D721Med (cell line): ENCODE measurements at regions not wholly inside any gene's neighbourhood (a gene's known extent, or its start where the extent isn't known, plus 50 kb on each side); places are given as distances from the start of the nearest gene placed in this dataset.

Experiments
- DNase-seq: peaks from one replicate; pipeline ENCODE4 v3.0.0; 2011; ENCODE audit warnings: low spot score; ENCODE audit not compliant: insufficient read length
- FAIRE-seq: peaks from 2 replicates; lab custom pipeline; 2011; peaks lifted over from hg19 to GRCh38; lab: Jason Lieb, UNC
- TF ChIP-seq, protein P1 (sequence below): IDR thresholded peaks from 2 replicates; pipeline ENCODE4 v1.5.1; 2012; ENCODE audit warnings: mild to moderate bottlenecking, control low read depth; ENCODE audit not compliant: insufficient read depth; ENCODE audit errors: missing control alignments

DNA sequence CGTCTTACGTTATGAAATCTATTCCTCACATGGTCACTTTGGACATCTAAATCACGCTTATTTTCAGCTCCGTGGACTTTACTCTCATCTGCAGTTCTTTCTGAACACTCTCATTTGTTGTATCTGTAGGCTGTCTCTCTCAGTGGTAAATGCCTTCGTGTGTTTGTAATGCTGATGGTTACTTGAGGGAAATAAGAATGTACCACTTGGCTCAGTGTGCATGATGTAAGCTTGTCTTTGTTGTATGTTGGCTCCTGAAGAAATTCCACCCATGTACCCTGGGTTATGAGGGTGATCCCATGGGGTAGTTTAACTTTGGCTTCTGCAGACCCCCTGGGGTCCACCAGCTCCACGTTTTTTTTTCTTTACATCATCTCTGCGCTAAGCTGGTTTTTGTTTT, 378.4 kb downstream of the SETD4 start:
- no peak for FAIRE-seq
- TF ChIP-seq, protein P1, sequence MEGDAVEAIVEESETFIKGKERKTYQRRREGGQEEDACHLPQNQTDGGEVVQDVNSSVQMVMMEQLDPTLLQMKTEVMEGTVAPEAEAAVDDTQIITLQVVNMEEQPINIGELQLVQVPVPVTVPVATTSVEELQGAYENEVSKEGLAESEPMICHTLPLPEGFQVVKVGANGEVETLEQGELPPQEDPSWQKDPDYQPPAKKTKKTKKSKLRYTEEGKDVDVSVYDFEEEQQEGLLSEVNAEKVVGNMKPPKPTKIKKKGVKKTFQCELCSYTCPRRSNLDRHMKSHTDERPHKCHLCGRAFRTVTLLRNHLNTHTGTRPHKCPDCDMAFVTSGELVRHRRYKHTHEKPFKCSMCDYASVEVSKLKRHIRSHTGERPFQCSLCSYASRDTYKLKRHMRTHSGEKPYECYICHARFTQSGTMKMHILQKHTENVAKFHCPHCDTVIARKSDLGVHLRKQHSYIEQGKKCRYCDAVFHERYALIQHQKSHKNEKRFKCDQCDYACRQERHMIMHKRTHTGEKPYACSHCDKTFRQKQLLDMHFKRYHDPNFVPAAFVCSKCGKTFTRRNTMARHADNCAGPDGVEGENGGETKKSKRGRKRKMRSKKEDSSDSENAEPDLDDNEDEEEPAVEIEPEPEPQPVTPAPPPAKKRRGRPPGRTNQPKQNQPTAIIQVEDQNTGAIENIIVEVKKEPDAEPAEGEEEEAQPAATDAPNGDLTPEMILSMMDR: no peak
- no peak for DNase-seq

DNA sequence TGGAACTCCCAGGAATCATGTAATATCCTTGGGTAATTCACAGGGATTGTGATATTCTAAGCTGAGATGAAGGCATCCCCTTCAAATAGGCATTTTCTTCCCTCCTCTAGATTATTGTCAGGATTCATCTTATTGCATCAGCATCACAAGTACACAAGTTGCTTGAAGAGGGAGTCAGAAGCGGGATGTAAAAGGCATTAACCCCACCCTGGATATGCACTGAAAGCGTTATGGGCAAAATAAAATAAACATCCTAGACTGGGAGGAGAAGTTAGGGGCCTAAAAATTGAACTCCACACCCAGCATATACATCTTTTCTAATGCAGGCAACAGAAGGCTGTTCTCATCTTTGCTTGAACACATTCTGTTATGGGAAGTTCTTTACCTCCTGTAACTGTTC, 381.2 kb downstream of the SETD4 start:
- DNase-seq (no peak), FAIRE-seq (no peak)
- TF ChIP-seq, protein P1: no peak

DNA sequence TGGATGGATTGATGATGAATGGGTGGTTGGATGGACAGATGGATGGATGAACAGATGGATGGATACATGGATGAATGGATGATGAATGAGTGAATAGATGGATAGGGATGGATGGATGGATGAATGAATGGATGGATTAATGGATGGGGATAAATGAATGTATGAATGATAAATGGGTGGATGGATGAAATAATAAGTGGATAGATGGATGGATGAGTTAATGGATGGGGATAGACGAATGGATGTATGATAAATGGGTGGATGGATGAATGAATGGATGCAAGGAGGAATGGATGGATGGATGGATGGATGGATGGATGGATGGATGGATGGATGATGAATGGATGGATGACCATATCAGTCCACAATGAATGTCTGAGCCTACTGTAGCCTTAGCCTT, 381.9 kb downstream of the SETD4 start:
- FAIRE-seq (no peak), DNase-seq (no peak)
- TF ChIP-seq, protein P1: no peak

DNA sequence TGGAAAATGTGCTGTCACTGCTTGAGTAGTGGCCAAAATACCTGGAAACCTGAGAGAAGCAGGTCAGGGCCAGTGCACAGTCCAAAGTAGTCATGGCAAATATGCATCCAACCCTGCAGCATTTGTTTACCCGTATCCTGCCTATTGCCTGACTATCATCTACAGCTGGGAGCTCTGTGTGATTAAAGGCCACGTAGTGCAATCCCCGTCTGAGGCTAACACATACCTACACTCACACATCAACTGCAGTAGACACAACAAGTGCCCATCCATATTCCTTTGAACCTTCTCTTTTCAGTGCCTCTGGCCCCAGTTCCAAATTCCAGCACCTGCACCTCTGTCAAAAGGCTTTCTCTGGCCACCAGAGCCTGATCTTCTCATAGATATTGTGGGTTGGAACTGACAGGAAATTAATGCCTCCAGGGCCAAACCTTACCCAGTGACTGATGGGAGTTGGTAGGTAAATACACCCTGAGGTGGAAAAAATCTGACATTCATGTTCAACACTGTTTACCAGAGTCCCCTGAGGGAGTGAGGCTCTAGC, 383.0 kb downstream of the SETD4 start:
- no peak for DNase-seq
- TF ChIP-seq, protein P1: no peak
- no peak for FAIRE-seq

DNA sequence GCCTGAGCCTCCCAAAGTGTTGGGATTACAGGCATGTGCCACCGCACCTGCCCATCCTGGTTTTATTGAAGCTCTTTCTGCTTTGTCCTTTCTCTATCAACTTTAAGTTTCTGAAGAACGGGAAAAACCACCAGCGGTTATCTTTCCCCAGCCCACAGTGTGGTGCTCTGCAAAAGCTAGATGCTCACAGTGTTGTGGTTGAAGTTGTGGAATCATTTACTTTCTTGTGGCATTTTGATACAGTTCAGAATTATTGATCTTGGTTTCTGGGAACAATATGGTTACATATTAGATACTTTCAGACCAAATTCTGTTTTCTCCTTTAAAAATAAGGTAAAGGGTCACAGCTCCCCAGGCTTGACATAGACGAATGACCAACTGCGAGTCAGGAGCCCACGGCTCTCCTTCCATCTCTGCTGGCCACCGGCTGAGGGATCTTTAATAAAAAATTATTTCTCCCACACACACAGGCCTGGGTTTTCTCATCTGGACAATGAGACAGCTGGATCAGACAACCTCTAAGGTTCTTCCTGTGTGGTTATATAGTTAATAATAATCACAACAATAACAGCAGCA, 385.3 kb downstream of the SETD4 start:
- FAIRE-seq (no peak), DNase-seq (no peak)
- TF ChIP-seq, protein P1: no peak

DNA sequence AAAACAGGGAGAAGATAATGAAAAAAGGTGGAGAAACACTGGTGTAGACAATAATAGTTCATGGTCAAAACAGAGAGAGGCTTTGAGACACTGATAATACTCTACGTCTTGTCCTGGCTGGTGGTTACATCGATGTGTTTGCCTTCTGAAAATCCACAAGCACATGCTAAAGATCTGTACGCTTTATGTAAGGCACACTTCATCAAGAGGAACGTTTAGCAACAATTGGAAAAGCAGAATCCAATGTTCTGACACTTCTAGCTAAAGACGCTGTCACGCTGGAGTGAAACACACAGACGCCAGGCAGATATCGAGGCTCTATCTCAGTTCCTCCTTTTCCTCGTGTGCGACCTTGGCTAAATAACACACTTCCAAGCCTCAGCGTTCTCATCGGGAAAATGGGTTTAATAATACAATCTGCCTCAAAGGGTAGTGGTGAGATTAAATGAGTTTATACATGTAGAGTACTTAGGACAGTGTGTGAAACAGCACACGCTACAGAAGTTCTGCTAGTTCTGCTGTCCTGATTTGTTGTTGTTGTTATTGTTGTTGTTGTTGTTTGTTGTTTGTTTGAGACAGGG, 386.1 kb downstream of the SETD4 start:
- FAIRE-seq (no peak), DNase-seq (no peak)
- TF ChIP-seq, protein P1: no peak

DNA sequence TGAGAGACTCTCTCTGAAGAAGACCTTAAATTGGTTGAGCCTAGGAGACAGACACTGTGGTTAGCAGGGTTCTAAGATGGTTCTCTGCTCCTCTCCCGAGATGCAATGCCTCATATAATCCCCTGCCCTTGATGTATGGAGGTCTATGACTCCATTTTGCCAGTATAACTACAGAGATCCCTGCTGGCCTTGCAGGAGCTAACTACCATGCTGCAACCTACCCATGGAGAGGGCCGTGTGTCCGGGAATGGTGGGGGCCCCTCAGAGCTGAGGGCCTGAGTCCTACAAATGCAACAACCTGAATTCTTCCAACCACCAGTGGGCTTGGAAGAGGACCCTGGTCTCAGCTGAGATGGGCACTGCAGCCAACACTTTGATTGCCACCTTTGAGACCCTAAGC, 388.0 kb downstream of the SETD4 start:
- no peak for DNase-seq
- TF ChIP-seq, protein P1: no peak
- FAIRE-seq: no peak
